Choroid plexus epithelial cell (primary cell): ENCODE measurements at regions not wholly inside any gene's neighbourhood (a gene's known extent, or its start where the extent isn't known, plus 50 kb on each side); places are given as distances from the start of the nearest gene placed in this dataset.

ENCODE experiments used
- DNase-seq: peaks from one replicate; pipeline ENCODE4 v3.0.0-alpha.2; 2010; ENCODE audit warnings: low read depth
- H3K4me3 ChIP-seq: 2 replicates; pipeline ENCODE4 v1.5.1; 2011; ENCODE audit warnings: low read depth, mild to moderate bottlenecking, control low read depth, low read length, moderate library complexity
- CTCF ChIP-seq: conservative IDR thresholded peaks from 2 replicates; pipeline ENCODE4 v1.5.1; 2011; ENCODE audit warnings: low read depth, mild to moderate bottlenecking, control low read depth, inconsistent platforms, low read length, moderate library complexity

DNA sequence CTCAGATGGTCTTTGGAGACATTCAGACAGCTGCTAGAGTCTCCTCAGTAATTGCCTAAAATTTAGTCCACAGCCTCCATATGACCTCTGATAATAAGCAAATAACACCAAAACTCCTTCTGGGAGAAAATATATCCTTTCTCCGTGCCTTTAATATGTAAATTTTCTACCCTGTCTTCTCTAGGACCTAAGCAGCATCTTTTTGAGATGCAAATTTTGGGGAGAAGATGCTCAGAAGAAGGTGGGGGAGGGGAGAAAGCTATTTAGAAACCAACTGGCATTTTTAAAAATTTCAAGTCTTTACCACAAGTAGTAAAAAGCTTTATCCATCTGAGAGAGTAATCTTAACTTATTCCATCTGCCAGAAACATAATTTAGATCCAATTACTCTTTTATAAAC, 91.8 kb upstream of the KCNK12 start:
- no peak overlapping the region for H3K4me3 ChIP-seq
- no peak for TF ChIP-seq CTCF
- DNase-seq, result no peak

DNA sequence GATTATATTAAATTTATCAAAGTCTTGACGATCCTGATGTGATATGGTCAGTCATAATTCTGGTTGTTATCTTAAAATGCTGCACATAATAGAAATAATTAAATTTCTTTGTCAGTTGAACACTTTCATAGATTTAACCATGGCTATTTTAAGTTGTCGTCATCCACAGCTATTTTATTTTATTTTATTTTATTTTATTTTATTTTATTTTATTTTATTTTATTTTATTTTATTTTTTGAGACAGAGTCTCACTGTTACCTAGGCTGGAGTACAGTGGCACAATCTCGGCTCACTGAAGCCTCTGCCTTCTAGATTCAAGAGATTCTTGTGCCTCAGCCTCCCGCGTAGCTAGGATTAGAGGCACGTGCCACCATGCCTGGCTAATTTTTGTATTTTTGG, 90.5 kb upstream of the KCNK12 start:
- DNase-seq, result no peak
- no peak for TF ChIP-seq CTCF
- H3K4me3 ChIP-seq, result no peak overlapping the region

GRCh38 chr2:47660168-47660567, 89.4 kb upstream of the KCNK12 start:
- H3K4me3 ChIP-seq, result no peak overlapping the region
- no peak for DNase-seq
- TF ChIP-seq CTCF, result no peak

DNA sequence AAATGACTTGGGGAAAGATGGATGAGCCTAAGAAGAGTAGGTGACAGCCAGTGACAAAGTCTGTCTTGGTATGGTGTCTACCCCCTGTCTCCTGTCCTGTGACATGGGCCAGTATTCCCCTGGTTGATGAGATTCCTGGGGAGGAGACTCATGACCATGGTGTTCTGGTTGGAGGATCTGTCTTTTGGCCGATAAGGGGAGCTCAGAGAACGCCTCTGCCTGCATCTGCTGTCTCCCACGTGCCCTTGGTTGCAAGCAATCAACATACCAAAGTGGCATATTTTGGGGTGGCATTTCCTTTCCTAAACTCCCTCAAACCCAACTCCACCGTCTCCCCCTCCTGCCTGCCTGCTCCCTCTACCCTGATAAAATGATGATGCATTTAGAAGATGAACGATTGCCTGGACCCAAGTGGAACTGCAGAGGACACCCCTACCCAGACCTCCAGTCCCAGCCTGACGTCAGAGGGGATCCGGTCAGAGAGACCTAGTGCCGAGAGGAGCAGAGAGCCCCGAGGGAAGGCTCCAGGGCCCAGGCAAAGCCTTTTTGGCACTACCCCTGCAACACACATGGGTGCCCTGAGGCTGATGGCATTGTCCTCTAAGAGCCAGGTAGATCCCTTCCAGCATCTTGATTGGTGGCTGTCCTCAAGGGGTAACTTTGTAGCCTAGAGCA, 88.0 kb upstream of the KCNK12 start:
- no peak for TF ChIP-seq CTCF
- no peak overlapping the region for H3K4me3 ChIP-seq
- no peak for DNase-seq

GRCh38 chr2:47657886-47658489, 87.2 kb upstream of the KCNK12 start:
- DNase-seq, result no peak
- no peak overlapping the region for H3K4me3 ChIP-seq
- no peak for TF ChIP-seq CTCF

DNA sequence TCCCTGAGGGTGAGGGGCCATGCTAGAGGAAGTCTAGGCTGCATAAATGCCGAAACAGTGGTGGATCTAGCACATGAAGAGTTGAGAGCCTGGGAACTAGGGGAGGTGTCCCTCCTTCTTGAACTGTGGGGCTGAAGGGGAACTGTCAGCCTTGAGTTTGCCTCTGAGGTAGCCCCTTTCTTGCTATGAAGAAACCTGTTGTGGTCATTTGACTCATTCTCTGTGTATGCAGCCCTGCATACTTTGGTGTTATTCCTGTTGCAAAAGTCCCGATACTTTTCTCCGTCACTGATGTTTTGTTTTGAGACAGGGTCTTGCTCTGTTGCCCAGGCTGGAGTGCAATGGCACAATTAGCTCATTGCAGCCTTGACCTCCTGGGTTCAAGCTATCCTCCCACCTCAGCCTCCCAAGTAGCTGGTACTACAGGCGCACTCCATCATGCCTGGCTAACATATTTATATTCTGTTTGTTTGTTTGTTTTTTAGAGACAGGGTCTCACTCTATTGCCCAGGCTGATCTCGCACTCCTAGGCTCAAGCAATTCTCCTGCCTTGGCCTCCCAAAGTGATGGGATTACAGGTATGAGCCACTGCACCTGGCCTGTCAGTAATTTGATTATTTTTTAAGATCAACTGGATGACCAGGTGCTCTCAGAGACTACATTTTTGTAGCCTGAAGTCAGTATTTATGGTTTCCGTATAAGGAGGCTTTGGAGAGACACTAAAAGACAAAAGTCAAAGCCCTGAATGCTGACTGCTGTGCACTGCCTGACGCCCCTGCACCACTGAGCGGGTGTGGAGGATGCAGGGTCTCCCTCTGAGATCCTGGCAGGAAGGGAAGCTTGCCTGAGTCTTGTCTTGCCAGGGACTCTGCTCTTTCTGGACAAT, 86.2 kb upstream of the KCNK12 start:
- no peak overlapping the region for H3K4me3 ChIP-seq
- no peak for TF ChIP-seq CTCF
- peak; percentile 77 for DNase-seq
